ENCODE measurements at regions not wholly inside any gene's neighbourhood (a gene's known extent, or its start where the extent isn't known, plus 50 kb on each side); places are given as distances from the start of the nearest gene placed in this dataset.

GRCh38 chr1:157230500-157230899 lies 92.3 kb upstream of the ETV3 start:
- intact Hi-C loops (cut with DNase I), result no loop called here
- no peaks in the 10 kb centered on the region for H3K36me3 ChIP-seq
- H3K27me3 ChIP-seq, result no peaks in the 10 kb centered on the region
- WGBS, 2 donors, result 89 to 91% methylated on average over 4 of the region's 4 CpGs
- H3K9me3 ChIP-seq, result no peaks in the 10 kb centered on the region
- DNase-seq (no peak), FAIRE-seq (no peak), ATAC-seq (no peak)
- peaks cover 0 to 21% (median 0%) of the 10 kb centered on the region in 3 donors for H3K4me1 ChIP-seq
- H3K4me3 ChIP-seq, result no peak overlapping the region
- TF ChIP-seq, protein P1, sequence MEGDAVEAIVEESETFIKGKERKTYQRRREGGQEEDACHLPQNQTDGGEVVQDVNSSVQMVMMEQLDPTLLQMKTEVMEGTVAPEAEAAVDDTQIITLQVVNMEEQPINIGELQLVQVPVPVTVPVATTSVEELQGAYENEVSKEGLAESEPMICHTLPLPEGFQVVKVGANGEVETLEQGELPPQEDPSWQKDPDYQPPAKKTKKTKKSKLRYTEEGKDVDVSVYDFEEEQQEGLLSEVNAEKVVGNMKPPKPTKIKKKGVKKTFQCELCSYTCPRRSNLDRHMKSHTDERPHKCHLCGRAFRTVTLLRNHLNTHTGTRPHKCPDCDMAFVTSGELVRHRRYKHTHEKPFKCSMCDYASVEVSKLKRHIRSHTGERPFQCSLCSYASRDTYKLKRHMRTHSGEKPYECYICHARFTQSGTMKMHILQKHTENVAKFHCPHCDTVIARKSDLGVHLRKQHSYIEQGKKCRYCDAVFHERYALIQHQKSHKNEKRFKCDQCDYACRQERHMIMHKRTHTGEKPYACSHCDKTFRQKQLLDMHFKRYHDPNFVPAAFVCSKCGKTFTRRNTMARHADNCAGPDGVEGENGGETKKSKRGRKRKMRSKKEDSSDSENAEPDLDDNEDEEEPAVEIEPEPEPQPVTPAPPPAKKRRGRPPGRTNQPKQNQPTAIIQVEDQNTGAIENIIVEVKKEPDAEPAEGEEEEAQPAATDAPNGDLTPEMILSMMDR (IDR thresholded peaks at IDR 0.05), result no peak
- H3K27ac ChIP-seq, result no peak overlapping the region

DNA sequence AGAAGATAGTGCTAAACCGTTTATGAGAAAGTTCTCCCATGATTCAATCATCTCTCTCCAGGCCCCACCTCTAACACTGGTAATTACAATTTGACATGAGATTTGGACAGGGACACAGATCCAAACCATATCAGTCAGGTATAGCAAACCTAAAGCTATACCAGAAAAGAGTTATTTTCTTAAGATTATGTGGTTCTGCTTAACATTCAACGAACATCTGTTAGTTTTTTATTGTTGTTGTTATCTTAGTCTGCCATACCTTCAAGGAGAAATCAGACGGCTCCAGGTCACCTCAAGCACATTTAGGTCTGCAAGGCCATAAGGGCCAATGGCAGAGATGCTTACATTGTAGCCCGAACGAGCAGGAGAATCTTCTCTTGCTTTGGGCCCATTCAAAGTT lies 89.5 kb upstream of the ETV3 start:
- 68 to 75% methylated on average over 5 of the region's 5 CpGs for WGBS, 2 donors
- H3K9me3 ChIP-seq, result no peaks in the 10 kb centered on the region
- FAIRE-seq (no peak), DNase-seq (no peak), ATAC-seq (no peak)
- H3K4me3 ChIP-seq, result no peak overlapping the region
- H3K27ac ChIP-seq, result no peak overlapping the region
- no peaks in the 10 kb centered on the region for H3K36me3 ChIP-seq
- no peaks in the 10 kb centered on the region for H3K27me3 ChIP-seq
- TF ChIP-seq, protein P1 (IDR thresholded peaks at IDR 0.05), result no peak
- intact Hi-C loops (cut with DNase I), result no loop called here
- H3K4me1 ChIP-seq, result peaks cover 0 to 7% (median 0%) of the 10 kb centered on the region in 3 donors

GRCh38 chr1:157226739-157227138 lies 88.5 kb upstream of the ETV3 start:
- DNase-seq (no peak), FAIRE-seq (no peak), ATAC-seq (no peak)
- intact Hi-C loops (cut with DNase I), result no loop called here
- no peaks in the 10 kb centered on the region for H3K9me3 ChIP-seq
- WGBS, 2 donors, result 83 to 85% methylated on average over 4 of the region's 4 CpGs
- no peak overlapping the region for H3K4me3 ChIP-seq
- no peak overlapping the region for H3K27ac ChIP-seq
- H3K4me1 ChIP-seq, result no peaks in the 10 kb centered on the region
- TF ChIP-seq, protein P1 (IDR thresholded peaks at IDR 0.05), result no peak
- no peaks in the 10 kb centered on the region for H3K27me3 ChIP-seq
- no peaks in the 10 kb centered on the region for H3K36me3 ChIP-seq

DNA sequence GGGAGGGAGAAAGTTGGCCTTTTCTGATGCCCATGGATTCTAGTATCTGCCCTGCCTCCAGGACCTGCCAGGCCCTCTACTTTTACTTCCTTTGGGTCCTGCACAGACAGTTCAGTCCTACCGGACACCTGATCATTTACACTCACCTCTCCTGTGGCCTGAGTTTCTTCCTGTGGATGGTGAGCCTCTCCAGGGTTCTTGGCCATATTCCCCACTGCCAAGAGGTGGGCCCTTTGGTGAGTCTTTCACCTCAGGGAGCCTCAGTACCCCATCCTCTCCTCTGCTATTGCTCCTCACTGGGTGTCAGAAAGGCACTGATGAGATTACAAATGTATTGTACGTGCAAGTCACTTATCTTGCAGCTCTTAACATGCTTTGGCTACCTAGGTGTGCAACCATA lies 81.4 kb upstream of the ETV3 start:
- TF ChIP-seq, protein P1 (IDR thresholded peaks at IDR 0.05), result no peak
- Histone ChIP-seq H3K27ac (no peak overlapping the region), H3K4me1 (no peaks in the 10 kb centered on the region), H3K36me3 (no peaks in the 10 kb centered on the region), H3K27me3 (no peaks in the 10 kb centered on the region), H3K9me3 (no peaks in the 10 kb centered on the region), H3K4me3 (no peak overlapping the region)
- no peak for DNase-seq
- FAIRE-seq, result no peak
- 51 to 60% methylated on average over 2 of the region's 2 CpGs for WGBS, 2 donors
- intact Hi-C loops (cut with DNase I), result loop anchor here in 1 of 3 donors (10.0 kb wide), 1 partner anchor 145 kb away; no protein-coding TSS in a partner anchor
- no peak for ATAC-seq

GRCh38 chr1:157219182-157219581 lies 81.0 kb upstream of the ETV3 start:
- Histone ChIP-seq H3K27ac (no peak overlapping the region), H3K9me3 (no peaks in the 10 kb centered on the region), H3K4me3 (no peak overlapping the region), H3K4me1 (no peaks in the 10 kb centered on the region), H3K36me3 (no peaks in the 10 kb centered on the region), H3K27me3 (no peaks in the 10 kb centered on the region)
- intact Hi-C loops (cut with DNase I), result loop anchor here in 1 of 3 donors (10.0 kb wide), 1 partner anchor 146 kb away; no protein-coding TSS in a partner anchor
- TF ChIP-seq, protein P1 (IDR thresholded peaks at IDR 0.05), result no peak
- FAIRE-seq (no peak), ATAC-seq (no peak), DNase-seq (no peak)
- 86 to 95% methylated on average over 4 of the region's 4 CpGs for WGBS, 2 donors

Data from pancreas (tissue), 10 donors.